HG02870 (cell line): ENCODE measurements at regions not wholly inside any gene's neighbourhood (a gene's known extent, or its start where the extent isn't known, plus 50 kb on each side); places are given as distances from the start of the nearest gene placed in this dataset.

Source experiments
- ATAC-seq: cut with Tn5 transposase; IDR thresholded peaks from one replicate; pipeline ENCODE4 v1.9.1; 2021; ENCODE audit warnings: mild to moderate bottlenecking, moderate library complexity; ENCODE audit not compliant: unreplicated experiment

DNA sequence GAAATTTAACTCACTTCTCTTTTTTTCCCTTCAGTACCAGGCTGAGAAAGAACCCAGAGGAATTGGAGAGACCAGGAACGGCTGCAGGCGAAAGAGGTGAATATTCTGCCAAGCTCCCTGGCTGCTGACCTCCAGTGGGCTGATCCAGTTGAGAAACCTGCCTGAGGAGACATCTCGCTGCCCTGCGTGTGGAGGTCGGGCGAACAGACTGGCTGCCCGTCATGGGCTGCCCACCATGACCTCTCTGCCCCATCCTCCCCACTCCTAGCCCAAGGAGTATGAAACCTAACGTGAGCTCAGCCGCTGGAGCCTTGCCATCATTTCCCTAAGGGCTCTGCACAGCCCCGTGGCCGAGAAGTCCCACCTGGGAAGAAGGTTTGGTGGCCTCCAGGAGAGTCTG, 148.8 kb upstream of the SALL3 start:
- no peak for ATAC-seq

DNA sequence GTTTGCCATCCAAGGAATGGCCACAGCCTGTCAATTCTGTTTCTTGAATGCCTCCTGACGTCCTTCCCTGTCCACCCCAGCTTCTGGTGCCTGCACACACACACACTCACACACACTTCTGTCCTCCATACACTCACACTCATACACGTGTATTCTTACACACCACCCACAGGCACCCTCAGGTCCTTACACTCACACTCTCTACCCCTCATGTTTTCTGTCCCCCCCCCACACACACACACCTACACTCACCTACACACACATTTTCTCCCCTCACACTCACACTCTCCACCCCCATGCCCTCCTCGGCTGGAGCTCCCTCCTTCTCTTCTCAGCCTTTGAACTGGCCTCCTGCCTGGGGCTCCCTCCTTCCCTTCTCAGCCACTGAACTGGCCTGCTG, 148.0 kb upstream of the SALL3 start:
- ATAC-seq, result no peak

DNA sequence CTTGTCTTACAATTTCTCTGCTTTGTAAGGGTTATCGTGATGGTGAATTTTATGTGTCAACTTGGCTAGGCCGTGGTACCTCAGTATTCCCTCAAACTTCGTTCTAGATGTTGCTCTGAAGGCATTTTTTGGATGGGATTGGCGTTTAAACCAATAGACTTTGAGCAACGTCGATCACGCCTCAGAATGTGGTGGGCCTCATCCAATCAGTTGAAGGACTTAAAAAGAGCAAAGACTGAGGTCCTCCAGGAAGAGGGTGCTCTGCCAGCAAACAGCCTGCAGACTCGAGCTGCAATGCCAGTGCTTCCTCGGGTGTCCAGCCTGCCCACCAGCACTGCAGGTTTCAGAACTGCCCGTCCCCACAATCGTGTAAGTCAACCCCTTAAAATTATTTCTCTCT, 145.8 kb upstream of the SALL3 start:
- no peak for ATAC-seq

DNA sequence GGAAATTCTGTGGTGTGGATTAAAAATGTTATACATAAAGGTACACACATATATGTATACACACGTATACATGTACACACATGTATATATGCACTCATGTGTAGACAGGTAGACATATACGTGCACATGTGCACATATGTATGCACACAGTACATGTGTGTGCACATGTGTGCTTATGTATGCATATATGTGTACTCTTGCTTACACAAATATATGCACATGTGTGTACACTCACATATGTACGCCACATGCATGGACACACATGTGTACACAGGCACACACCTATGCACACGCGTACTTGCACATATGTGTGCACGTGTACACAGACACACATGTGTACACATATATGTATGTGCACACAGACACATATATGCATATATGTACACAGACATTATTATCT, 142.8 kb upstream of the SALL3 start:
- ATAC-seq, result no peak

DNA sequence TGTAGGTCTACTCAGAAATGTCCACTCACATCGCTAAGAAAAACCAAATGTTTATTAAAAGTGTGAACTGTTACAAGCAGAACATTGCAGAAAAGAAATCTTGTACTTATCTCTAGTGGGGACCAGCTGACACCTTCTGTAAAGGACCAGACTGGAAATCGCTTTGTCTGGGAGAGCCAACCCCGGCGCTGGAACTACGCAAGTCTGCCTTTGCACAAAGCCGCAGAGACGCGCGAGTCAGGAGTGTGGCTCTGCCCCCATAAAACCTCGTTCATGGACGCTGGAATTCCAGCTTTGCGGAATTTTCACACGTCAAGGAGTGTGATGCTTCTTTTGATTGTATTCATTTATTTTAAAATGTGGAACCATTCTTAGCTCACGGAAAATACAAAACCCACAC, 141.9 kb upstream of the SALL3 start:
- no peak for ATAC-seq

DNA sequence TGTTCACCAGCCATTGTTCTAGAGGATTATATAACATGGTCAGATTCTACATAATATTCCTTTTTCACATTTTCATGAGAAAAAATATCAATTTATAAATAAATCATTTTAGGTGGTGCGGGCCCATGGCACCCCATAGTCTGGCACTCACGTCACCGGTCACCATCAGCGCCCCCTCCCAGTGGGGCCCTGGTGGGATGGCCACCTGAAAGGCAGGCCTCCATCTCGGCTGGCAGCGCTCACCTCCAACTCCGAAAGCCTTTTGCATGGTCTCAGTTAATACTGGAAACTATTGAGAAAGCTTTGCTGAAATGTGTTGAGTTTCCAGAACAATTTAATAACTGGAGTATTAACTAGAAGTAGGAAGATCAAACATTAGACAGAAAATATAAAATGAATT, 141.4 kb upstream of the SALL3 start:
- no peak for ATAC-seq

DNA sequence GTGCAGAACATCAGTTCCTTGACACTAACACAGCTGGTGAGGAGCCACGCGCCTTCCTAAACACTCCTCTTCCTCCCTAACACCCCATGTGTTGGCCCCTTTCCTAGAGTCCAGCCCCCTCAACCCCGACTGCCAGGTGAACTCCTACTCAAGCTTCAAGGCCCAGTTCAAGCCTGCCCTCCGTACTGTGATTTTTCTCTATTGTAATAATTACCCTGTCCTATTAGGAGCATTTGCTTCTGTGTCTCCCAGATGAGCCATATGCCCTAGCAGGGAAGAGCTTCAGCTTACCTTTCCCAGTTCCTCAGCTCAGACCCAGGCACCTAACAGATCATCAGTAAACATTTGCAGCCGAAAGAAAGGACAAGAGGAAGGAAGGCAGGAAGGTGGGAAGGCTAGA, 130.6 kb upstream of the SALL3 start:
- ATAC-seq, result no peak

DNA sequence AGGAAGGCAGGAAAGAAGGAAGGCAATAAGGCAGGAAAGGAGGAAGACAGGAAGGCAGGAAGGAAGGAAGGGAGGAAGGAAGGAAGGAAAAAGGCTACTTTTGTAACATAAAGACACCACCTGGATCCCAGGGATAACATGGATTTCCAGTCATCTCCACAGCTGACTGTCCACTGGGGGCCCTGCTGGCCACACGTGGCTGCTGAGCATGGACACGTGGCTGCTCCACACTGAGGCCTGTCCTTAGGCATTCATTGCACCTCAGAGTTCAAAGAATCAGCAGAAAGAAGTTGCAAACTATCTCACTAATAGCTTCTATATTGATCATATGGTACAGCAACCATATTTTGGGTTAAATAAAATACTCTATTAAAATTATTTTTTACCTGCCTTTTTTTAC, 130.2 kb upstream of the SALL3 start:
- no peak for ATAC-seq

DNA sequence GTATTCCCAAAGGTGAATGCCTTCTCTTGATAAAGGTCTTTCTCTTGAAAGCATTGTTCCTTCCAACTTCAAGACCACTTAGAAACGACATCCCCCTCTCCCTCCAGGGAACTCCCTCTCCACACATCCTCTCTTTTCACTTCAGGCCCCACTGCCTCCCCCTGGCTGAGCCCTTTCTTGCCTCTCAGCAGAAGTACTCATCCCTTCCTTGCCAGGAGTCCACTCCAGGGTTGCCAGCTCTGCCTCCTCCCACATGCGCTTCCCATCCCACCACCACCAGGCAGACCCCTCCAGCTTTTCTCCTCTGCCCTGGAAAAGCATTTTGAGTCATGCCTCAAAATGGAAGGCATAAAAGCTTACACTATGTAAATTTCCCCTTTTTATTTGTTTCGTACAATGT, 126.3 kb upstream of the SALL3 start:
- no peak for ATAC-seq

DNA sequence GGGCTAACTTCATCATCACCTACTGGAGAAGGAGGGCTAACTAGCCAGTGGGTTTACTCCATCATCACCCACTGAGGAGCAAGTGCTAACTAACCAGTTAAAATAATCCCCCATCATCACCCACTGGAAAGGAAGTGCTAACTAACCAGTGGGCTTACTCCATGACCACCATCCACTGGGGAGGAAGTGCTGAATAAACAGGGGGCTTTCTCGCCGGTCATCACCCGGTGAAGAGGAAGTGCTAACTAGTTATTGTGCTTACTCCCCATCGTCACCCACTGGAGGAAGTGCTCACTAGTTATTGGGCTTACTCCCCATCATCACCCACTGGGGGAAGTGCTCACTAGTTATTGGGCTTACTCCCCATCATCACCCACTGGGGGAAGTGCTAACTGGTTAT, 124.4 kb upstream of the SALL3 start:
- ATAC-seq, result no peak

DNA sequence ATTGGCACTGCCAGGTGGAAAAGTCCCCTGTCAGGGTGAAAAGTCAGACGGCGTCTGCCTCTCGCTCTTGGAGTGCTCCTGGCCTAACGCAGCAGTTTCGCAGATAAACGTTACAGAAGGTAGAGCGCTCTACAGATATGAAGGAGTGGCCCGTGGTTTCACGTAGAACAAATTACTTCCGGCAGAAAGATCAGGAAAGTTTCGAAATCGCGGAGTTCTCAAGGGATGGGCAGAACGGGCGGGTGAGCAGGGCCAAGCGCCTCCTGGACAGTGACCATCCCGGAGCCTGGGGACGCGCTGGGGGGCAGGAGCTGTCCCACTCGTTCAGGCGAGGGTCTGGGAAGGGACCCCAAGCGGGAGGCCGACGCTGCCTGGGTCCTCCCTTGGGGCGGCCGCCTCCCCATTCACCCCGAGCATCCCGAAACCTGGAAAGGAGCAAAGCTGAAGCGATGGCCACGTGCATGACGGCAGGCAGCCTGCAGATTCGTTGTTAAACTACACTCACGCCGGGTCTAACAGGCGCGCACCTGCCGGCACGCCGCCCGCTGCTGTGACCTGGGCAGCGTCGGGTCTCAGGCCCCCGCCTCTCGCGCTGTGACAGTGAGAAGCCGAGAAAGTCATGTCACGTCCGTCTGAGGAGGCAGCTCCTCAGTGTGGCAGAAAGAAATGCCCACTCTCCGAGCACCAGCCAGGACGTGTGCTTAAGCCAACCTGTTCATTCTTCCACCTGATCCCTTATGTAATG, 122.9 kb upstream of the SALL3 start:
- no peak for ATAC-seq

DNA sequence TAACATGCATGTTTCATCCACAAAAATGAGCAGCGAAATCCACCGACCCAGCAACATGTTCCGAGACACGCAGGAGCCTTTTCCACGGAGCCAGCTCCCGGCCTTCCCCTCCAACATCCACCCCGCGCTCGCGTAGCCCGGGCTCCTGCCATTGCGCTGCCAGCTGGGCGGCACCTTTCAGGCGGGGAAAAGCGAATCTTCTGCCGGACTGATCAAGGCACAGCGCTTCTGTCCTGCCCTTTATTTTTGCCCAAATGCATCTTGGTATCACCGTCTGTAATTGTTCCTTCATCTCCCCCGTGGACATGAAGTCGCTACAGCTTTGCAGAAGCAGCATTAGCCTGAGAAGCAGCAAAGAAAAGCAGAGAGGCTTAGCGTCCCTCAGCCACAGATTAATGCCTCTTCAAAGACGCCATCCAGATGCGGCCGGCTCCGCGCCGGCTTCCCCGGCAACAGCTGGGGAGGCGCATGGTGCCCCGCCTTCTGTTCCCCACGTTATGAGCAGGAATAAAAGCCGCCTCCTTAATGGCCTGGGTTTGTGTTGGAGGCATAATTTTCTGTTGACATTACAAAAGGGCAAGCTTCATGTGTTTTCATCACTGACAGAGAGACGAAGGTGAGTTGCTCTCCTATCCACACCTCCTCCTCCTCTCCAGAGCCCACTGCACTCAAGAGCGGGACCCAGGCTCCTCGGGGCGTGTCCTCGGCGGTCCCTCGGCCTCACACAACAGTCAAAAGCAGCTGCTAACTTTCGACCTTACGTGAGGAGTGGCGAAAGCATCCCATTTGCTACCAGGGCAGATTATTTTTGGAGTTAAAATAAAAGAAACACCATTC, 122.1 kb upstream of the SALL3 start:
- no peak for ATAC-seq

DNA sequence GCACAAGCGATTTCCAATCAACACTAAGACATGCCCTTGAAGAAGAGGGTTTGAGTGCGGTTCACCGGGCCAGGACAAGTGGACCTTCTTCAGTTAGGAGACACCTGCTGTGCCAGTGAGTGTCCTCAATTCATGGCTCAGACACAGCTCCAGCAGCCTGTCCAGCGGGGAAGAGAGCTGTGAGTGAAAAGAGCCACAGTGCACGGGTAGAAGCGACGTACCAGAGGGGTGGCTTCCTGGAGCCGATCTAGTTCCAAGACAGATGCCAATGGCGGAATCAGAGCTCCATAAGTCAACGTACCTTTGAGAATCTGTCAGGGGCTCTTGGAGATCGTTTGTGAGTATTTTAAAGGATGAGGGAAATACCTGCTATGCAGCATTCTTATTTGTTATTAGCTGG, 119.9 kb upstream of the SALL3 start:
- no peak for ATAC-seq

DNA sequence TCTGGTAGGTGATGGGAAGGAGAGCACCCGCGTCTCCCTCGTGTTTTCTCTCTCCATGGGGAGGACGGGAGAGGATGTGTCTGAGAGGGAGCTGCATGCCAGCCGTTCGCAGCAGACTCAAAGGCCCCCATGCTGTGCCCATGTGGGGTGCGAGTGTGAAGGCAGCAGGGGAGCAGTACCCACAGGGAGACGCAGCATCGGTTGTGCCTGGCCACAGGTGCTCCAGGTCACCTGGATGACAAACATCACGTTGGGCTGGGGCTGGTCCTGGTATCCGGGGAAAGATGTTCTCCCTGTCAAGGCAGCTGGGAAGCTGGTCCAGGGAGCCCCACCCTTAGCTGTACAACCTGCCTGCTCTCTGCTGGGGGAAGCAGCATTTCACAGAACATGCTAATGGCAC, 119.5 kb upstream of the SALL3 start:
- no peak for ATAC-seq

DNA sequence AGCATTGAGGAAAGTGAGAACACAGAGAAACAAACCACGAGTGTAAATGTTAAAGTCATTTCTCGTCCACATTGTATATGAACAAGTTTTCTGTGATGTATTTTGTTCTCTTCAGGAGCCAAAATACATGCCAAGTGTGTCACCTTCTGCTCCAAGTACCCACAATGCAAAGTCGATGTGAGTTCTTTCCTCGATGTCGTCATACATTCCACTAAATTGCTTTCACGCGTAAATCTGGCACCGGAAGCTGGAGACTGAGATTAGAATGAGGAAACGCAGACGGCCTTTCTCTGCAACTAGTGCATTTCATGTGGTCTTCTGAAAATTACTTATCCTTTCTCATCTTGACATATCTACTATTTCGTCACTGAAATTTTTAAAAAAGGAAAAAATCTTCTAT, 118.5 kb upstream of the SALL3 start:
- ATAC-seq, result no peak

DNA sequence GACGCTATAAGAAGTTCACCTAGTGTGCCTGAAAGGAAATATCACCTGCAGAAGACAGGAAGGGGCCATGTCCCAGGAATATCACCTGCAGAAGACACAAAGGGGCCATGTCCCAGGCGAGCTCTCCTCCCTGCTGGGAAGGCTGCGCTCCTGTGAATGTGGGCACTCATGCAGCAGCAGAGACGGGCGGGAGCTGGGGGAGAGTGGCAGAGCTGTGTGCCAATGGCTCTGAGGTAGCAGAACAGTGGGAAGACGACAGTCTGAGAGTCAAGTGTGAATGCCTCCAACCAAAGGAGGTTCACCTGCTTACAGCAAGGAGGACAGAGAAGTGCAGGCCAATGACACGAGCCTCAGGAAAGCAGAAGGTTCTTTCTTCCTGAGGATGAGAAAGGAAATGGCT, 117.9 kb upstream of the SALL3 start:
- no peak for ATAC-seq

DNA sequence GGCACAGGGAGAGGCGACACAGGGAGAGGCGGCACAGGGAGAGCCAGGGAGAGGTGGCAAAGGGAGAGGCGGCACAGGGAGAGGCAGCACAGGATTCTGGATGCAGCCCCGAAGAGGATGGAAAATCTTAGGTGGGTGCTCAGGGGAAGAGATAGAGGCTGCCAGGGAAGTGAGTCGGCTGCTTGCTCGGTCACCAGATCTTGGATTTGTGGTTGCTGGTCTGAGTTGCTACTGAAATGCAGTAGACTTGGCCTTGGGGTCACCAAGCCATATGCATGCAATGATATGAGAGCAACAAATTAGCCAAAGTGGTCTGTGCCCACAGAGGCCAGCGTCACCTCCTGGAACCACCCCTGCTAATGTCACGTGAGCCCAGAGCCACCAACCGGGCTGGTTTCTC, 117.2 kb upstream of the SALL3 start:
- ATAC-seq, result no peak

DNA sequence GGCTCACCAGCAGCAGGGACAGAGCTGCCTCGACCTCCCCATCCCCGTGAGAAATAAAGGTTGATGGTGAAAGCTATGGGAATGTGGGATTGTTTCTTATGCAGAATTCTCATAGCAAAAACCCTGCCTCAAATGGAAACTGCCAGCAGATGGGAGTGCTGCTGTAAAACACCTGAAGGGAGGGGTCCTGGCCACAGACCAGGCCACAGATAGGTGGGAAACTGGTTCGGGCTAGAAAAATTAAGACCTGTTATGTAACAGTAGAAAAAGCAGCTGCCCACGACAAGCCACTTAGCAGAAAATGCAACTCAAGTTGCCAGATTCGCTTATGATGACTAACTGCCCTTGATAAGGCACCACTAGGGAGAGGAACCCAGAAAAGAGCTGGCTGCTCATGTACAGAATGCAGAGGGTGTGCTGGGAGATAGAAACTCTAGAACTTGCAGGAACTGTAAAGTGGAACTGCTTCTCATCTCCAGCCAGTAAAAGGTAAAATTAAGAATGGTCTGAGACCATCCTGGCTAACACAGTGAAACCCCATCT, 114.5 kb upstream of the SALL3 start:
- no peak for ATAC-seq

DNA sequence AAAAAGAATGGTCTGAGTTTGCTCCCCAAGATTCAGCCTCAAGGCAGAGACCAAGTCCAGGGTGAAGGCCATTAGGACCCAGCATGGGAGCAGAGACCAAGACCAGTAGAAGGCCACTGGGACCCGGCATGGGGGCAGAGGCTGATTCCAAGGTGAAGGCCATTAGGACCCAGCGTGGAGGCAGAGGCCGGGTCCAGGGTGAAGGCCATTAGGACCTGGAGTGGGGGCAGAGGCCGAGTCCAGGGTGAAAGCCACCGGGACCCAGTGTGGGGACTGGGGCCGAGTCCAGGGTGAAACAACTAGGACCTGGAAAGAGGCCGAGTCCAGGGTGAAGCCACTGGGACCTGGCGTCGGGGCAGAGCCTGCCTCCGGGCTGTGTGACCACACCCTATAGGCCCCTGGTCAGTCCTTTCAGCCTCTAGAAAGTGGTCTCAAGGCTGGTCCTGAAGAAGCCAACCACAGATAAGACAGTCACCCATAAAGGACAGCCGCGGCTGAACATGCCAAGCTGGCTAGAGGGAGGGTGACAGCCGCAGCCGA, 113.8 kb upstream of the SALL3 start:
- no peak for ATAC-seq

DNA sequence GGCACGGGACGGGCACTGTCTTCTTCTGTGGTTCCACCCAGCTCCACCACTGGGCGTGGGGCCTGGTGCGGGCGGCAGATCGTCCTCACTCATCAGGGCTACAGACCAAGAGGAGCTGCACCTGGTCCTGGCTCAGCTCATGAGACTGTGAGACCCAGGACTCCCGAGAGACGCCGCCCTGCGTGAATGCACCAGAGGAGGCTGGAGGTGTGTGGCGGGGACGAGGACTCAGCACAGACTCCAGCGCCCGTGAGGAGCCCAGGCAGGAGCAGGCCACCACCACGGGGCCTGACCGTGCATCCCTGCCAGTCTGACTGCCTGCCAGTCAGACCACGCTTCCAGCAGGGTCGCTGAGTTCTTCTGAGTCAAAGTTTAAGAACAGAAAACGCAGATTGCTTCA, 112.5 kb upstream of the SALL3 start:
- ATAC-seq, result no peak

DNA sequence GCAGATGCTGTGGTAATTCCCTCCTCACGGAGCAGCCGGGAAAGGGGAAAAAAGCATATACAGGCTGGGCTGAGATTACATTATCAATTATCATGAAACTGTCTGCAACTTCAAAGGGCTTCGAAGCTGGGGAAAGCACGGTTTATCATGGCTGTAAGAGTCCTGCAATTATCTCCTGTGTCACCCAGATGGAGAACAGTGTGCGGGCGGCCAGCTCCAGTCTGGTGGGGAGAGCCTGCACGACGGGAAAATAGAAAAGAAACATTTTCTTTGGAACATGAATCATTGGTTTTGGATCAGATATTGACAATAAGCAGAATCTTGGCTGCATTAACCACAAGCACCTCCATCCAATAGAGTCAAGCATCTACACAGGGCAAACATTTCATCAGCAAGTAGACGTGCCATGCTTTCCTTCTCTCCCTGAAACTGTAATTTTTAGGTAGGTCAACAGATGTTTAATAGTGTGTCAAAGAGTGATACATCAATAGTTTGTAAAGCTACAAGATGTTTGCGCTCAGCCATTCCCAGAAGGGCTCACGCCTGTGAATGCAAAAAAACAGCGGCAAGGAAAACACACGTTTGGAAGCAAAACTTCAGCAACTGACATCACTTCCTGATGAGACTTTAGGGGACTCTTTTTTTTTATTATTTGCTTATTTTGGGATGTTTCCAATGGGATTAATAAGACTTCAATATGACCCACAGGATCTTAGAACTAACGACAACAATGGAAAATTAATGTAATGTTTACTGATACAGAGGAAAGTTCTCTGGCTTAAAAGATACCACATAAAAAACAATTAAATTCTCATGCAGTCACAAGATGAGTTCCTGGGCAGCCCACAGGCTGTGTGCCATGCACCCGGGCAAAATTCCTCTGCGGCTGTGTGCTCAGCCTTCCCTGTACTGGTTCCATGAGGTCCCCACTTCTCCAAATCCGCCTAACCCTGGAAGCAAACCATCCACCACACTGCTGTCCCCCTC, 111.0 kb upstream of the SALL3 start:
- no peak for ATAC-seq
